NB4 (cell line): ENCODE measurements at regions not wholly inside any gene's neighbourhood (a gene's known extent, or its start where the extent isn't known, plus 50 kb on each side); places are given as distances from the start of the nearest gene placed in this dataset.

Source experiments
- CTCF ChIP-seq: IDR thresholded peaks from one replicate; pipeline ENCODE4 v1.5.1; 2012; ENCODE audit warnings: low read depth, low read length
- MAX ChIP-seq: IDR thresholded peaks from 2 replicates; pipeline ENCODE4 v1.6.1; 2011; ENCODE audit warnings: low read depth, low read length
- POLR2A ChIP-seq: IDR thresholded peaks from 2 replicates; pipeline ENCODE4 v1.6.1; 2011; ENCODE audit warnings: mild to moderate bottlenecking; ENCODE audit not compliant: insufficient read length; ENCODE audit errors: extremely low read depth

GRCh38 chr12:46105735-46106134 is 115.4 kb upstream of the SCAF11 start:
- TF ChIP-seq POLR2A = no peak
- no peak for TF ChIP-seq MAX
- TF ChIP-seq CTCF = no peak
